ENCODE measurements at regions not wholly inside any gene's neighbourhood (a gene's known extent, or its start where the extent isn't known, plus 50 kb on each side); places are given as distances from the start of the nearest gene placed in this dataset.

GRCh38 chr2:6471419-6471818, 394.3 kb downstream of the CMPK2 start:
- Histone ChIP-seq H2BK120ac (ENCODE audit: low read depth, low read length, poor library complexity, severe bottlenecking) (no peak overlapping the region), H4K5ac (ENCODE audit: insufficient read length, low read depth, low read length) (no peak overlapping the region), H3K9ac (ENCODE audit: extremely low read depth, insufficient read length, low read length) (no peak overlapping the region), H3K27me3 (ENCODE audit: insufficient read depth, low read length) (no peaks in the 10 kb centered on the region), H2AK5ac (ENCODE audit: insufficient read length, low read length) (no peak overlapping the region), H3K4me1 (ENCODE audit: insufficient read depth, low read length) (no peaks in the 10 kb centered on the region), H3K4me2 (ENCODE audit: insufficient read depth, insufficient read length, low read length) (no peak overlapping the region), H2AFZ (ENCODE audit: low read length) (no peak overlapping the region), H4K91ac (ENCODE audit: insufficient read length, low read depth, low read length) (no peak overlapping the region), H3K4ac (ENCODE audit: low read depth, low read length) (no peak overlapping the region), H4K20me1 (ENCODE audit: control insufficient read depth, insufficient read depth, insufficient read length) (no peaks in the 10 kb centered on the region), H2BK15ac (ENCODE audit: low read depth, low read length) (no peak overlapping the region), H3T11ph (ENCODE audit: low read length) (no peak overlapping the region), H3K56ac (ENCODE audit: insufficient read length, low read depth, low read length) (no peak overlapping the region), H3K23me2 (ENCODE audit: insufficient read length, low read depth, low read length, poor library complexity, severe bottlenecking) (no peaks in the 10 kb centered on the region), H3K23ac (ENCODE audit: insufficient read length, low read depth, low read length) (no peak overlapping the region), H3K18ac (ENCODE audit: insufficient read length, low read depth, low read length) (no peak overlapping the region), H3K14ac (ENCODE audit: insufficient read depth, low read length) (no peak overlapping the region), H2BK20ac (ENCODE audit: low read depth, low read length, poor library complexity, severe bottlenecking) (no peak overlapping the region), H3K27ac (ENCODE audit: insufficient read length, low read depth, low read length) (no peak overlapping the region), H3K79me1 (ENCODE audit: insufficient read depth, low read depth, low read length, poor library complexity, severe bottlenecking) (no peaks in the 10 kb centered on the region), H2BK12ac (ENCODE audit: insufficient read length, low read depth, low read length) (no peak overlapping the region), H4K8ac (replicated peaks; ENCODE audit: insufficient read length, low read depth, low read length) (no peak overlapping the region), H3K9me3 (ENCODE audit: control insufficient read depth, low read depth, low read length) (no peaks in the 10 kb centered on the region), H2BK5ac (ENCODE audit: insufficient read length, low read length) (no peak overlapping the region), H3K79me2 (ENCODE audit: insufficient read depth, low read length) (no peaks in the 10 kb centered on the region)
- H3K27me3 Mint-ChIP-seq (ENCODE audit: low read depth): no peaks in the 10 kb centered on the region
- no peak overlapping the region for H3K27ac Mint-ChIP-seq
- no CpG with 5 or more reads among the region's 4 CpGs for WGBS (ENCODE audit: extremely low coverage, insufficient read length, low lambda C conversion rate)
- DNase-seq: no peak
- H3K4me3 Mint-ChIP-seq: no peak overlapping the region
- H3K36me3 Mint-ChIP-seq (ENCODE audit: insufficient read depth in 1 of 3, low read depth in 3 of 3): peaks cover 0 to 1% (median 0%) of the 10 kb centered on the region in 3 experiments; a peak in 1 of 7 replicates
- peaks cover 5 to 6% of the 10 kb centered on the region in 2 experiments for H3K4me1 Mint-ChIP-seq
- H3K9me3 Mint-ChIP-seq: peaks cover 0 to 2% of the 10 kb centered on the region in 2 experiments; a peak in 3 of 5 replicates
- no peak for TF ChIP-seq CTCF (conservative IDR thresholded peaks at IDR 0.05)

Measured in H9 (cell line).